D341Med (cell line): ENCODE measurements at regions not wholly inside any gene's neighbourhood (a gene's known extent, or its start where the extent isn't known, plus 50 kb on each side); places are given as distances from the start of the nearest gene placed in this dataset.

Source experiments
- DNase-seq: peaks from one replicate; pipeline ENCODE4 v3.0.0; 2012; ENCODE audit warnings: low spot score

DNA sequence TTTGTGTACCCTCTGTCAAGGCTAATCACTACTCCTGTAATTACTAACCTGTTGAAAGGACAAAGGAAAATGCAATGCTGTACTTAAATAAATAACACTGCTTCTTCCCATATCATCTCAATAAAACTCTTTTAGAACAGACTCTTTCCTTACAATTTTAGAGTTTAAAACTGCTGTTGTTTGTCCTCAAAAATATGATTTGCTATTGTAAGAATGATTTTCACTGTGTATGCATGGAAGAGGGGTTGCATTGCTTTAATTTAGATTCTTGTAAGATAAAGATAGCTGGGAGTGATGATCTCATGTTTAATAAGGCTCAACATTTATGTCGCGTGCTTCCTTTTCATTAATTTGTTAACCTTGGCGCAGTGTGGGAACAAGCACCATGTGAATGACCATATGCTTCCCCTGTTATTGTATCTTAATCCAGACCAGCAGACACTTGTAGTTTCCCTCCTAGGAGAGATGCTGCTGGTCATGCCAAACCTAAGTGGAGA, 89.8 kb upstream of the ATXN1 start:
- DNase-seq = no peak

DNA sequence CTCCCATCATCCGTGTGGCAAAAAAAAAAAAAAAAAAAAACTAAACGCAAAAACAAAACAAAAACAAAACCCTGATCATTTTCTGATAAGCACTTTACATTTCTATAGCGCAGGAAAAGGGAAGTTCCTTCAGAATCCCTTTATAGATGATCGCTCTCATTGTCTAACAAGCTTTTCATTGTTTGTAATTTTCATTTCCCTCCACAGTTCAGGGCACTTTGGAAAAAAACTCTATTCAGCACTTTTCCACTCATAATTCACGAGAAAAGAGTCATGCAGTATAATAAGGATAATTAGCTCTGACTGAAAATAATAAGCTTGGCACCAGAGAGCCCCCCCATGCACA, 89.4 kb upstream of the ATXN1 start:
- no peak for DNase-seq

DNA sequence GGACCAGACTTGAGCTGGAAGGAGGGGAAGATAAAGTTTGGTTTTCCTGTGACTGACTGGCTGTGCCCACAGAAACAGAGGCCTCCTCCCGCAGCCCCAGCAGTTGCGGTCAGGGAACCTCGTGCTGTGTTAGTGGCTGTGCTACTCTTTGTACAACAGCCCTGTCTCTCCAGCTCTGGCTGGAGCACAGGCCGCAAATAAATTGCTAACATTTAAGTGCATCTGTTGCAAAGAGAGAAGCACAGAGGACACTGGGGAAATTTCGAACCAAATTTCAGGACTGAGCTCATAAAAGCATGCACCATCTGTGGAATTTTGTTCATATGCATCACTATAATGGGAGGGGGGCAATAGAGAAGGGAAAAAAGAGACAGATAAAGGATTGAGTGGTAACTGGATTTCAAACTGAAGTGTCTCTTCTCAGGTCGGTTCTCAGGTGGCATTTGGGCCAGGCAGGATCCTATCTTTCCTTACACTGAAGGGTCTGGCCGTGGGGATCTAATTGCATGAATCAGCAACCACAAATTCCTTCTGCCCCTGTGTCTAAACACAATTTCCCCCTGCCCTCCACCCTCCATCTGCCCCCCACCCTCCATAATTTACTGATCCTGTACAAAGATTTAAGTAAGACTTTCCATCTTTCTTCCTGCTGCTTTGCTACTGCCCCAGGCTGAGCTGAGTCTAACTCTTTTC, 88.9 kb upstream of the ATXN1 start:
- no peak for DNase-seq

DNA sequence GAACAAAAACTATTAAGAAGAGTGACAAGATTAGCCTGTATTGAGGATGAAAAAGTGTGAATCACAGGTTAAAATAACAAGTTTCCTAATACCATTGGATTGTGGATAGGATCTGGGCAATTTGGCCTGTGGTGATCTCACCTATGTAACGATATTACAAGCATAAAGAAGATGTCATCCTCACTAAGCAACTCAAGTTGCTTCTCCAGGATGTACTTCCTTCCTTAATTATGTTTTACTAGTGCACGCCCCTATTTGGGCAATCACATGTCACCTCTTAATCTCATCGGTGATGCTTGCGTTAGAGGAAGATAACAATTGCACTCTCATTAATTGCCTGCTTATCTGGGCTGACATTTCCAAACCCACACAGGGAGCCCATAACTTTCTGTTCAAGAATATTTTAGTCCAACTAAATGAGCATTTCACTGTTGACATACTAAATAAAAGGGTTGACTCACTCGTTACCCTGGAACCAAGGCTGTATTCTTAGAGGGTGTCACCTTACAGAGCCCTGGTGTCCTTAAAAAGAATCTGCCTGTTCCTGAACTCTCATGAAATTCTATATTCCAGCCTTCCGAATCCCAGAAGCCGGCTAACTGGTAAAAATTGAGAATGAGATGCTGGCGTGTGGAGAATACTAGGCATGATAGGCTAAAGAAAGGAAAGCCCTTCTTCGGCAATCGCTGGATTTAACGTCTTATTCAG, 88.2 kb upstream of the ATXN1 start:
- DNase-seq = no peak

DNA sequence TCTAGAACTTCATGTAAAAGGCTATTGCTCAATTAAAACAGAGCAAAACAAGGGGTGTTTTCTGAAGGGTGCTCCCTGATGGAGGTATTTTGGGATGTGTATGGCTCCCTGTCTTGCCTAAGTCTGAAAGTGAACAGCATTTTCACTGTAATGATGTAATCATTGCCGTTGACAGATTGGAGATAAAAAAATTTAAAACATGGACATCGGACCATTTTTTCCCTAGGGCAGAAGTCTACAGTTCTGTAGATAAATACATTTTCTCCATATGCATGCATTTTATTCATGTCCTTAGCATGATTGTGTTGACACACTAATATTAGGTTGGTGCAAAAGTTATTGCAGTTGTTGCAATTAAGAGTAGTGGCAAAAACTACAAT, 85.1 kb upstream of the ATXN1 start:
- no peak for DNase-seq

DNA sequence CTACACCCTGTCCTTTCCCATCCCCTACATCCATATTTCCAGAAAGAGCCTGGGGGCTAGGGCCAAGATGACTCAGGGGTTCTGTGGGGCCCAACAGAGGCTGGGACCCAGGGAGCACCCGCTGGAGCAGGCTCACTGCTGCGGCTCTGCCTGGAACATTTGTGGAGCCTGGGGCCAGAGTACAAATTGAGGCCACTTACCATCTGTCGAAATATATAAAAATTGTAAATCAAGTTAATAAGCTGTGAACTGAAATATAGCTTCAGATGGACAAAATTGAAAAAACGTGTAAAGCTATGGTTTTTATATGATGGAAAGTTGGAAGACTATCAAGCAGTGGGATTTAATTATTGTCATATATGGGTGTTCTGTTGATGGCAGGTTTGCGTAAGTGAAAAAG, 82.9 kb upstream of the ATXN1 start:
- no peak for DNase-seq

DNA sequence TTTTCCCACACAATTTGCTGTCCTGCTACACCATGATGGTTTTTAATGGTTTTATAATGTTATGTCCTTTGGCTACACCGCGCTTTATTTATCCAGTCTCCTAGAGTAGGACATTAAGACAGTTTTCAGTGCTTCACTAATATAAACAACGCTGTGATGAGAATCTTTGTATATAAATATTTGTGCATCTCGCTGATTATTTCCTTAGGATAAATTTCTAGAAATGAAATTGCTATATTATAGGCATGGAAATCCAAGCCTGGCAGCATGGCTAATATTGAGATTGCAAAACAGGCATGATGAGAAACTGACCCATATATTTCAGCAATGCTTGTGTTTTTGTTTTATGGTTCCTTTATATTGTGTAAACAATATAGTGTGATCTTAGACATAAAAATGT, 81.4 kb upstream of the ATXN1 start:
- DNase-seq = no peak

DNA sequence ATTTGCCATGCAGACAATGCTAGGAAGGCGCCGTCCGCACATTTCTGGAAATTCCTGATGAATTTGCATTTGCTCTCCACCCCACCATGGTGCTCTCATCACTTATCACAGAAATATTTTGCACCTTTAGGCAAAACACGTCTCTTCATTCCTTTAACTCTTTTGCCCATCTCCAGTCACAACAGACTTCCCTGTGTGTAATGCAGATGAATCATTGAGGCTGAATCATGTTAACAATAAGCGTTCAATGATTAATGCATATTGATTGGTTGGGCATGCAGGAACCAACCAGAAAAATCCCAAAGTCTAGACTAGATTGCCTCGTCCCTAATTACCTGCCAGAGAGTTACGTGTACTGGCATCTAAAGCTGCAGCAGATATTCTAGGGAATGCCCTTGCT, 80.0 kb upstream of the ATXN1 start:
- no peak for DNase-seq

DNA sequence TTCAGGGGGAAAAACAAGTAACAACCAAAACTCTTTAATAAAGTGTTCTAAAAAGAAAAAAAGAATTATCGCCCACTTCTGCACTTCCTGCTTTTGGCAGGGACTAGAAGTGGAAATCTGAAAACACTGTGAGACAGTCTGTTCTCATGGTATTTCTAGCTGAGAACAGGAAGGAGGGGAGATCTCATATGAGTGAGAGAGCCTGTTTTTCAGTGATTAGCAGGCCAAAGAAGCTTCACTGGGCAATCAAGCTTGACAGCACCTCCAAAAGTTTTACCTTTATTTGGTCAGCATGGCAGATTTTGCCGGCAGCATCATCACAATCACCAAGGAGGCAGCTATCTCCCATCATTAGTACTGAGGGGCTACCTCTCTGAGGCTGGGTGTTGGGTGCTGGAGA, 79.5 kb upstream of the ATXN1 start:
- DNase-seq = no peak

DNA sequence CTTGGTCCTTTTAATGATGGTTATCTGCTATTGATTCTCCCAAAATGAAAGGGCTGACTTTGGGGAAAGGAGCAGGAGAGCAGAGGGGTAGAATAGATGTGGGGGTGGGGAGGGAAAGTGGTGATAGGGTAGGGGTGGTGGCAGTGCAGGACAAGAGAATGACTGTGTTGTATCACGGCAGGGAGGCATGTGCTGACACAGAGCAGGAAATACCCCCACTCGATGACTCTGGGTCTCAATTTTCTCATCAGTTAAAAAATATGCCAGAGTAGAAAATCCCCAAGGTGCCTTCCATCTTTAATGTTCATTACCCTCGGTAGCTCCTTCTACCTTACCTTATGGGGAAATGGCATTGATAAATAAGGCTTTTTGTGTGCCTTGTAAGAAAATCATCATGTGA, 79.0 kb upstream of the ATXN1 start:
- DNase-seq = no peak

DNA sequence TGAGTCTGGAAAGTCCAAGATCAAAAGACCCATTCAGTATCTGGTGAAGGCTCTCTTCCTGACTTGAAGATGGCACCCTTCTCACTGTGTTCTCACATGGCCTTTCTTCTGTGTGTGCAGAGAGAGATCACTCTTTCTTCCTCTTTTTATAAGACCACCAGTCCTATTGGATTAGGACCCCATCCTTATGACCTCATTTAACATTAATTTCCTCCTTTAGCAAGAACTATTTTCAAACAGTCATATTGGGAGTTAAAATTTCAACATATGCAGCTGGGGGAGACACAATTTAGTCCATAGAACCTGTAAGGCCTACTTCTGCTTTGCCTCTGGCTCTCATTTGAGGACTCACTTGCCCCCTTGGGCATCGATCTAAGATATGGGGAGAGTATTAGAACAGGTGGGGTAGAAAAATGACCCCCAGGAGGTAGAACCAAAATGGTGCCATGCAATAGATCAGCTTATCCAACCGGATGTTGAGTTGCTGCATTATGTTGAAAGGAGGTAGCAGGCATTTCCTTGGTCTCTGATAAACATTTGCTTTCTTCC, 78.4 kb upstream of the ATXN1 start:
- no peak for DNase-seq

DNA sequence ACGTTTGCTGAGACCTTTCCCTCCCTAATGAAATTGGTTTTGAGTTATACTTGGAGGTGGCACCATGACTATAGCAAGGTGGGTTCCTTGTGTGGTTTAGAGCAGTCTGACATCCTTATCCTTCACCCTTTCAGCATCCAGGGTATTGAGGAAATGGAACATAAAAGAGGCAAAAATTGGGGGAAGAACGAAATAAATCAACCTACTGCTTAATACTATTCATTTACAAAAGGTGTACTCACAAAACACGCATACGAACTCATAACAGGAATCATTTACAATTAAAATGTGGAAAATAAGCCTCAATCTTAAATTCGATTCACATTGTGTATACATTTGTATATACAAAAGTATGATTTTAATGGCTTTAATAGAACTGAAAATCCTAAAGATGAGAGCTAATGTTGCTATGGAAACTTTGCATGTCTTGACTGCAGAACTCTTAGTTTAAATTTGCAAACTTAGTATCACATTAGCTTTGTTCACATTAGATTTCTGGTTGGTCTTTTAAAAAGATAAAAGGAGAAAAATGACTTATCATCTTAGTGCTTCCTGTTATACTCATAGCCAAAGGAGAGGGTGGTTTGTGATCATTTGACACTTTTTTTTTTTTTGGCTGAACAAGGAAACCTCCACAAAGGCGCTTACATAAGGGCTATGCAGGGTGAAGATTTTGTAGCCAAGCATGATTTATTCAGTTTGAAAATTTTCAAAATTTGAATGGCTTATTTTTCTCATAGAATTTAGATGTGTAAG, 76.1 kb upstream of the ATXN1 start:
- DNase-seq = no peak

DNA sequence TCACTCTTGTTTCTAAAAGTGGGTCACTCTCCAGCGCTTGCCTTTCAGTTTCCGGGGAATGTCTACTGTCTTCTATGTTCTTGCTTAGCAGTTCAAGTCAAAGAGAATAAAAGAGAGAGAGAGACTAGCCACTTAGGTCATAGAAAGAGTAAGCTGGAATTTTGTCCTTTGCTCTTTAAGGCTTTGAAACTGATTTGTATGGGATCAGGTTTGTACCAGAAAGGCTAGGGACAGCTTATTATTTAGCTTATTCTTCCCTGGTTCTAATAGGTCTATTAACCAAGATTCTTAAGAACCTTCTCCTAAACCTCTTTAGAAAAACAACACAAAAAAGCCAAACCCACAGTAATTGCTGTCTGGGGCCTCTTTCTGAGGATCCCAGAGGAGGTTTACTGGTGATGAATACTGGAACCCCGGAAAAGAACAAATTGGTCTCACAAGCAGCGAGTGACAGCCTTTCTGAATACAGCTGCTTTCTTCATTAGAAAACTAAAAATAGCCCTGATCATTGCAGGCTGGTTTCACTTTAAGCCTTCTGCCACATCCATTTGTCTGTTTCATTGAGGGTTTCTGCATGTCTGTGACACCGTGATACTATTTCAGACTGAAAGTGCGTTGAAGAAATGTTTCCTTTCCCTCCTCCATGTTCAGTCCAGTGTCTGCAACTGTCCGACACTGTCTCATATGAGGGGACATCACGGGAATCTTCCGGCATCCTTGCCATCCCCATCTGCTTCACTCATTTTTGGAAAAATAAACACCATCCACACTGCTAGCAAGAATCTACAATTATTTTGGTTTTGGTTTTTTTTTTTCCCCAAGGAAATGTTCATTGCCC, 75.1 kb upstream of the ATXN1 start:
- DNase-seq = no peak

DNA sequence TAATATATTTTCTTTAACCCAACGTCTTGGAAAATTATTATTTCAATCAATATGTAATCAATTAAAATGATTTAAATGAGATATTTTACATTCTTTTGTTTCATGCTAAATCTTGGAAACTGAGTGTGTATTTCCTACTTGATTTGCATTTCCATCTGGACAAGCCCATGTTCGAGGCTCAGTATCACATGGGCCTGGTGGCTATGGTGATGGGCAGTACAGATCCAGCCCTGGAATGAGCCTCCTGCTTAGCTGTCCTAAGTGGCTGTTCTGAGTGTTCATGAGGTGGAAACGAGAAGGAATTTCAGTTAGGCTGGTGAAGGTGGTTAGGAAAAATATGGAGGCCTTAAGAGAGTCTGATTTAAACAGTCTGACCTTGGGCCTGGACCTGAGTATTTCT, 73.0 kb upstream of the ATXN1 start:
- DNase-seq = no peak

DNA sequence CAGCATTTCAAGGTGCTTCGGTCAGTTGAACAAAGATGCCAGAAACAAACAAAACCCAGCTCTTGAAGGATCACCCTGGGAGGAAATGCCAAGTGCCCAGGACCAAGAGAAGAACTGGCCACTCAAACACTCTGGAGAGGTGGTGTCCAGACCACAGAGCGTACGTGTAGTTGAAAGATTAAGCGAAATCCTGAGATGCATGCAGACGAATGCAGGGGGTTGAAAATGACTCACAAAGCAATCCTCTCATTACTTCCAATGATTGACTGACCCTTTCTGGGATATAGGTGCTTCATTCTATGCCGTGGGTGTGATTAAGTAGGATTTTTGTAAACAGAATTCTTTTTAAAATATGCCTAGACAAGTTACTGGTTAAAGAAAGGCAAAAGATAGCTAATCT, 71.5 kb upstream of the ATXN1 start:
- no peak for DNase-seq

DNA sequence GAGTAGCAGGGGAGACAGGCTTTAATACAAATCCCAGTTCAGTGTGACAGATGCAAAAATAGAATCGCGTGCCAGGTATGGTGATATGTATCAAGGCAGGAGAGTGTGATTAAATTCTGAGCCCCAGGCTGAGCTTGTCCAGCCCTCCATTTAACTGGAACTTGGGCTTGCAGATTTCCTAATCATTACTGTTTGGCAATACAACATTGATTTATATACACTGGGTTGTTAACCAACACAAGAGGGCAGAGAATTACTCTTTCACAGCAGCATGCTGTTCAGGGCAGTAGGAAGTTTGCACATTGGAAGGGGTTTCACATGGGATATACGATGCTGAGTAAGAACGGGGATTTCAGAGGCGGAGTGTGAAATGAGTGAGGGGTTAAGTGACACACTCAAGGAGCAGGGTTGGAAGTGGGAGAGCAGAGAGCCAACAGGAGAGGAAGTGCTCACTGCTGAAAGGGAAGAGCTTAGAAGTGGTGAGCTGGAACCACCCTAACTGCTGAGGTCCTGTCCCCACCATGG, 70.8 kb upstream of the ATXN1 start:
- no peak for DNase-seq

DNA sequence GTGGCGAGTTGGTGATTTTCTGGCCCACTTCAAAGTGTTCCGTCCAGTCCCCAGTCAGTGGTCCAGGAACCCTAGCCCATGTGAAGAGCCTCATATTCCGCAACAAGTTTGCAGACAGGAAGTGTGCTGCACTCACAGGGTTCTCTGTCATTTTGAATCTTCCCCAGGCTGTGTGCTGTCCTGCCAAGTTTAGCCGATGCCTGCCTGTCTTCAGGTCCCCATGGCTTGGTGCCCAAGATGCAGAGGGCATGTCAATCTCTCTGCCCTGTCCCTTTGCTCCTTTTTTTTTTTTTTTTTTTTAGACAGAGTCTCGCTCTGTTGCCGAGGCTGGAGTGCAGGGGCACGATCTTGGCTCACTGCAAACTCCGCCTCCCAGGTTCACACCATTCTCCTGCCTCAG, 69.9 kb upstream of the ATXN1 start:
- no peak for DNase-seq

DNA sequence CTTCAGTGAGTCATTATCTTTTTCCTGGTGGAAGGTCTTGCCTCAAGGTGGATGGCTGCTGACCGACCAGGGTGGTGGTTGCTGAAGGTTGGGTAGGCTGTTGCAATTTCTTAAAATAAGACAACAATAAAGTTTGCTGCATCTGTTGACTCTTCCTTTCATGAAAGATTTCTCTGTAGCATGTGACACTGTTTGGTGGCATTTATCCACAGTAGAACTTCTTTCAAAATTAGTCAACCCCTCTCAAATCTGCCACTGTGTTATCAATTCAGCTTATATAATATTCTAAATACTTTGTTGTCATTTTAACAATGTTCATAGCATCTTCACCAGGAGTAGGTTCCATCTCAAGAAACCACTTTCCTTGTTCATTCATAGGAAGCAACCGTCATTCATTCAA, 66.8 kb upstream of the ATXN1 start:
- DNase-seq = no peak

DNA sequence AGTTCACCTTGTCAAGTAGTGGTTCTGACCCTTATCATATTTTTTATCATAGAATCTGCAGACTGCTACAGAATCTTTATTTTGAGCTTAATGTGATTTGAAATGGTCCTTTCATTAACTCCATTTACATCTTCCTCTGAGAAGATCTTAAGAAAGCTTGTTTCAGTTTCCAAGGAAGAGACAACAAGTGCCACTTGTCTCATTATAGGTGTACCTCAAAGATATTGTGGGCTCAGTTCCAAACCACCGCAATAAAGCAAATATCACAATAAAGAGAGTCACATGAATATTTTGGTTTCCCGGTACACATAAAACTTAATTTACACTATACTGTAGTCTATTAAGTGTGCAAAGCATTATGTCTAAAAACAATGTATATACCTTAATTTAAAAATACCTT, 66.4 kb upstream of the ATXN1 start:
- DNase-seq = no peak

DNA sequence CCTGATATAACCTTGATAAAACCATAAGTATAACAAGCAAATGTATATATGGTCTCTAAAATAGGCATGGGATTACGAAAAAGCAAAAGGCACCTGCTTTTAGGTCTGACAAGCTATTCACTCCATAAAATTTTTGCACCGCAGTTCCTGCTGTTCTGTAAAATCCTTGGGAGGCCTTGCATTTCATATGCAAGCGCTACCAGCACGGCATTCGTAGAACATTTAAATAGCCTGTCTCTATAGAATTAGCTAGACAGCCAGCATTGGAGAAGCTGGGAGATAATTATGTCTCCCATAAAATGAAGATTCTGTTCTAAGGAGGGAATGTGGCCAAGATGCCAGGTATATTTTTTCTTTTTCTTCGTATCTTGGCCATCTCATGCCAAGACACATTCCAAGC, 64.5 kb upstream of the ATXN1 start:
- no peak for DNase-seq

DNA sequence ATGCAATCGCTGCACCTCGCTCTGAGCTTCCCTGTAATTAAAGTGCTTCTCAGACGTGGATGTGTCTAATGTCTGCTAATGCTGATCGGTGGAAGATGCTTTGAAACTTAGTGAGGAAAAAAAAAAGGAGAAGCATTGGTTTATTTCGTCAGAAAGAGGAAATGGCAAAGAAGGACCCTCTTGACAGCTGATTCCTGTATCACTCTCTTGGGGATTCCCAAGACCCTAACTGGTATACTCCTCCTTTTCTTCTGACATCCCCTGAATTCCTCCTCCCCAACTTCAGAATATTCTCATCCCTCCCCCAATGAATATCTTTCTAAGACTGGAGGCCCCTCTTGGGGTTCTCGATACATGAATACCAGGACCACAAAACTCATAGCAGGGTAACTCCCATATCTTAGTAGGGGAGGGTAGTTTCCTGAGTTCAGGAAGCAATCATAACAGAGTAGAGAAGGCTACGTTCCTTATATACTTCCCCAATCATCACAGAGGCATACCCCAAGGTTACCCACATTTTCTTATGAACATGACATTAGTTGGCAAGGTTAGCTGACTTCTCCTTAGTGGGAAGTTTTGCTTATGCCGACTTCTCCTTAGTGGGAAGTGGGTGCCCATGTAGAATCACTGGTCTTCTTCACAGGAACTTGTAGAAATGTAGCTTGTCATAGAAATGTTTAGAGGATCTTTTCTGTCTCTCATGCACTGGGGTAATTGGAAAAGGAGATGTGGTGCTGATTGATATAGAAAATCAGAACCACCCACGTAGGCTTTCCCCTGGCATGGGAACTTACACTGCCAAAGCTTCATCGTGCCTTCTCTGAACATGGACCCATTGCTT, 63.8 kb upstream of the ATXN1 start:
- no peak for DNase-seq
